ENCODE measurements at regions not wholly inside any gene's neighbourhood (a gene's known extent, or its start where the extent isn't known, plus 50 kb on each side); places are given as distances from the start of the nearest gene placed in this dataset.

DNA sequence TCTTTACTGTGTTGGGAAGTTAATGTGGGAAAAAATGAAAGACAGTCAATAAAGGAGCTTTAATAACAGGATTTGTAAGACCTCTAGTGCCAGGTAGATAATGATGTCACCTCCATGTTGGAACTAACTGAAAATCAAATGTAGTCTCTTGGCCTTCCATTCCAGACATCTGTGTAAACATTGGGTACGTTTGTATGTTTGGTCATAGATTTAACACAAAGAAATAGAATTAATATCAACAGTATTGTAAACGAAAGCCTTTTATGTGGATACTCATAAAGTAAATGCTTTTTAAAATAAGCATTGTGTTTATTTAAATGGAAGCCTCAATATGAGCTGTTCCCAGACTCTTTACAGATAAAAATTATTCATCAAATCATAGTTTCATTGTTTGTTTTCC lies 605.7 kb downstream of the METTL15 start:
- H3K4me3 ChIP-seq (ENCODE audit: low read depth, low read length): no peak overlapping the region
- DNase-seq (ENCODE audit: low read depth): no peak

GRCh38 chr11:28708075-28708474 lies 599.9 kb downstream of the METTL15 start:
- DNase-seq (ENCODE audit: low read depth): no peak
- H3K4me3 ChIP-seq (ENCODE audit: low read depth, low read length): no peak overlapping the region

- no peak overlapping the region for H3K4me3 ChIP-seq (ENCODE audit: low read depth, low read length)
- no peak for DNase-seq (ENCODE audit: low read depth)
These were observed 596.6 kb downstream of the METTL15 start for GRCh38 chr11:28704801-28705200.

- no peak overlapping the region for H3K4me3 ChIP-seq (ENCODE audit: low read depth, low read length)
- no peak for DNase-seq (ENCODE audit: low read depth)
These were observed 595.2 kb downstream of the METTL15 start for GRCh38 chr11:28703371-28703770.

GRCh38 chr11:28702871-28703270 lies 594.7 kb downstream of the METTL15 start:
- no peak overlapping the region for H3K4me3 ChIP-seq (ENCODE audit: low read depth, low read length)
- no peak for DNase-seq (ENCODE audit: low read depth)

GRCh38 chr11:28702450-28702790 lies 594.2 kb downstream of the METTL15 start:
- no peak overlapping the region for H3K4me3 ChIP-seq (ENCODE audit: low read depth, low read length)
- no peak for DNase-seq (ENCODE audit: low read depth)

DNA sequence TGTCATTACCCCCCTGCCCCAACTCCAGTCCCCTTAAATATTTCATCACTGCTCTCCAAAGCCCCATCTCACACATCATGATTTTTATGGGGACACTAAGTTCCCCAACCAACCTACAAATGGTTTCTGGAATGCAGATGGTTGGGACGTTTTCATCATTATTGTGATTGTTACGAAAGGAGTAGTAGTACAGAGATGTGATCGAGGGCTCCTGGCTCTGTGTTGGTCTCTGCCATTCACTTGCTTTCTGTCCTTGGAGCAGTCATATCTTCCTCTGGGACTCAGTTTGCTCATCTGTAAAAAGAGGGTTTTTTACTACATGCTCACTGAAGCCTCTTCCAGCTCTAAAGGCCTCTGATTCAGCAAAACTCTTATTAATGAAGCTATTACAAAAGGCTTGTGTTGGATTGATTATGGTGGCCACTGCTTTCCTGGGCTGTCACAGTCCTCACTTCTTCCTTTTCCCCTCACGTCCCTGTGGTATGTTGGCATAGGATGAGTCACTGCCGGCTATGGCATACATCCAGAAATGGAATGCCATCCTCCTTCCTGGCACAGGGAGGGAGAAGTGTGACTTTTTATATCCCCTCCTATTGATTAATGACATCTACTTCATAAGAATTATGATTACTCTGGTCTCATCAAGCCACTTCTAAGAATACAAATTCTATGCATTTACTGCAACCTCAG lies 593.7 kb downstream of the METTL15 start:
- DNase-seq (ENCODE audit: low read depth): no peak
- H3K4me3 ChIP-seq (ENCODE audit: low read depth, low read length): no peak overlapping the region

DNA sequence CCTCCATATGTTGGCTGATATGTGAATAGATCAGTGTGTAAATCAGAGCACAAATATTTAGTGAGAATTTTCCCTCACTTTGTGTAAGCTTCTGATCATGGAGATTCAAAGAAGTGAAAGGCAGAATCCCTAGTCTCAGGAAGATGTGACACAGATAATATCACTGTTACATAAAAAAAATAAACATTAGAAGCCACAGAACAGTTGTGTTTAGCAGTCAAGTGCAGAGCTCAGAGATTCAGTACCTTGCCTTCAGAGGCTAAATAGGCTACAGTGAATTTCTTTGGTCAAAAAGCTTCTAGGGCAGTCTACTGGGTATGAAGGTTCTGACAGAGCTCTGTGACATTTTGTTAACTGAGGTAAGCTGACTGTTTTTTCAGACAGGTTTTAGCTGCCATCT lies 591.5 kb downstream of the METTL15 start:
- no peak overlapping the region for H3K4me3 ChIP-seq (ENCODE audit: low read depth, low read length)
- DNase-seq (ENCODE audit: low read depth): no peak

GRCh38 chr11:28697920-28698827 lies 590.0 kb downstream of the METTL15 start:
- no peak for DNase-seq (ENCODE audit: low read depth)
- no peak overlapping the region for H3K4me3 ChIP-seq (ENCODE audit: low read depth, low read length)

DNA sequence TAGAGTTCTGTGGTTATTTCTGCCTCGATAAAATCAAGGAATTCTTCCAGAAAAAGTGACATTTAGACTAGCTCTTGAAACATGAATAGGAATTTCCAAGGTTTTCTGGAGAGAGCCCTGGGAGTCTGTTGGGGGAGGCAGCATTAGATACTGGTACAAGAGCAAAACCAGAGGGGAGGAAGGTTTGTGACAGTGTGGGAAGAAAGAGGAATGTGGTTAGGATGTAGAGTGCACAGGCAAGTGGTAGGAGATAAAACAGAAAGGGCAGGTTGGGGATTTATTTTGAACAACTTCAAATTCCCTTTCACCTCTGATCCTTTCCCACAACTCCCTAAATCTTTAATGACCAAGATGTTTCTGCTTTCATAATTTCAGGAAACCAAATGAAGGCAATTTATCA lies 588.4 kb downstream of the METTL15 start:
- no peak for DNase-seq (ENCODE audit: low read depth)
- no peak overlapping the region for H3K4me3 ChIP-seq (ENCODE audit: low read depth, low read length)

DNA sequence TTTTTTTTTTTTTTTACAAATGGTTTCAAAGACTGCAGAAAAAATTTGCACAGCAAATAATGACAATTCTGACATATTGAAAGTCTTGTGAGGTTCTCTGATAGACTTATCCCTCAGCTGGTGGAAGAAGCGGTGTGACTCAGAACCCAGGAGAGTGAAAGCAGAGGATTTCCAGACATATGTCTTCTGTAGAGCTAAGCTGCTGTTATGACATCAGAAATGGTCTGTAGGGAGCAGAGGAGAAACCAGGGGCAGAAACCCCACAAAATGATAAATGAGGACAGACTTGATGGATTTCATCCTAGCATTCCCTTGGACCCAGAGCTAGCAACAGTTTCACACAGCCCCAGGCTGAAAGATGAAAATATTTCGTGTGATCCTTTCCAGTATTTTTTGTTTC lies 582.6 kb downstream of the METTL15 start:
- H3K4me3 ChIP-seq (ENCODE audit: low read depth, low read length): no peak overlapping the region
- DNase-seq (ENCODE audit: low read depth): peak; percentile 52

- no peak overlapping the region for H3K4me3 ChIP-seq (ENCODE audit: low read depth, low read length)
- no peak for DNase-seq (ENCODE audit: low read depth)
These were observed 575.9 kb downstream of the METTL15 start for GRCh38 chr11:28684011-28684586.

DNA sequence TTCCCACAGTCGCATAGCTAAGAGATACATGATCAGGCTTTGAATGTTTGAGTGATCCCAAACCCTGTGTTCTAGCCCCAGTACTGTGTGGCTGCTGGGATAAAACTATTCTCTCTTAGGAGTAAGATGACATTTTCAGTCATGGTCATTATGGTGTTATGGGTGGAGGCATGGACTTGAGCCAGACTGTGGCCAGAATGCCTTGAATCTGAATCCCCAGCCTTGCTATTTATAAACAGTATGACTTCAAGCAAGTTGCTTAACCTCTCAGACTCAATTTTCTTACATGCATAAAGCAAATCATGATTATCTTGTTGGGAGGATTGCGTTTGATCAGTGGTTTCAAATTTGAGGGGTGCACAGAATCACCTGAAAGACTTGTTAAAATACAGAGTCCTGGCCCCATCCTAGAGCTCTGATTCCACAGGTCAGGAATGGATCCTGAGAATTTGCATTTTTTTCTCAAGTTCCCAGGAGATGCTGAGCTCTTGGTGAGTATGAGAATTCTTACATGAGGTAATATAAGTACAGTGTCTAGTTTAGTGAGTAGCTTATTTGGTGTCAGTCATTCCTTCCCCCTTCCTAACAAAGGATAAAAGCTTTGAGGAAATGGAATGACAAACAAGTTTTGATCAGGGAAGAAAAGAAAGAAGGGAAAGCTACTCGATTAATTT lies 571.7 kb downstream of the METTL15 start:
- DNase-seq (ENCODE audit: low read depth): peak; percentile 47
- H3K4me3 ChIP-seq (ENCODE audit: low read depth, low read length): no peak overlapping the region

GRCh38 chr11:28677721-28678120 lies 569.5 kb downstream of the METTL15 start:
- H3K4me3 ChIP-seq (ENCODE audit: low read depth, low read length): no peak overlapping the region
- DNase-seq (ENCODE audit: low read depth): no peak

GRCh38 chr11:28675183-28675582 lies 567.0 kb downstream of the METTL15 start:
- peak; percentile 30 for DNase-seq (ENCODE audit: low read depth)
- no peak overlapping the region for H3K4me3 ChIP-seq (ENCODE audit: low read depth, low read length)

DNA sequence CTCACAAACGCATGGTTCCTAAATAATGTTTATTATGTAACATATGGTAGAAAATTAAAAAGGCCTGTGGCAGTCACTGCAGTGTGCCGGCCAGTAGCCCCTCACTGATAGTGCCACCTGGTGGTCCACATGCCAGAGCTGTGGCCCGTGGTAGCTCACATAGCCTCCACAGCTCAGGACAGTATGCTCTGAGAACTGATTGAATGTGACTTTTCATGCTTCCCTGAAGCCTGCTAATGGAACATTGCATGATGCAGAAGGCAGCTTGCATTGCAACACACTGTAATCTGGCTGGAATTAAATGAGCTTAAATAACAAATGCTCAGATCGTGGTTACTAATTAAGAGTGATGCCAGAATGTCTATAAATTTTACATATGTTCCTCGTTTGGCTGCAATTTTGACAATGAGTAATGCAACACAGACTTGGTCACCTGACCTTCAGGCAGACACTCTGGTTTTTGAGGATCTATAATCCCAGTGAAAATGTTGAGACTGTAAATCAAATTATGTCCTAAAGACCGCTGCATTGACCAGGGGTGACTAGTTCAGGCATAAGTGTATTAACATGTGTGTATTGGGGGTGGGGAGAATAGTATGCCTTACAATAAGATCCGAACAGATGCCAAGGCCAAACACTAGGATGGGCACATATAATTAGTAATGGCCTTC lies 566.4 kb downstream of the METTL15 start:
- peak; percentile 82 for DNase-seq (ENCODE audit: low read depth)
- H3K4me3 ChIP-seq (ENCODE audit: low read depth, low read length): no peak overlapping the region

DNA sequence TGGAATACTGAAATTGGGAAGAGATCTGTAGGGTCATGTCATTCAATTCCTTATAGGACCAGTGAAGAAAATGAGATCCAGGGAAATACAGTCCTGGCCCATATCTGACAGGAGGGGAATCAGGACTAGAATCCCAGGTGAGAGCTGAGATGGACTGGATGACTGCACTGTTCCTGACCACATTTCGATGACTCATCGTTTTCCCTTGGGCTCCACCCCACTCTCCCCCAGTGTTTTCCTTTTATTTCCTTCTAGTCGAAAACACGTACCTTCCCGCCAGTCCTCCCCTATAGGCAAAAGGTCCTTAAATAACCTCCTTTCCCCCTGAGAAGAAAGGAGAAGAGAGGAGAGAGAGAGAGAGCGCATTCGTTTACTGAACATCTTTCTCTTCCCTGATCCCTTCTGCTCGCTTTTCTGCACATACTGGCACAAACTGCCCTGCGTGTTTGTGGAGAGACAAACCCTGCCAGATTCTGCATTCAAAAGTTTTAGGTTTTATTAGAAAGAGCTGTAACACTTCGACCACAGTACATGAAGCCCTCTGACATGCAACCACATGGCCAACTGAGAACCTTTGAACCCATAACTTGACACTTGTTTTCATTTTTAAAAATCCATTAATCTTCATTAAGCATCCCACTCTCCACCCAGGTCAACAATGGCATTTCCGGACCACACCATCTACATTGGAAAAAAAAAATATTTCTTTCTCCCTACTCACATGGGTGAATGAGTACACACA lies 565.7 kb downstream of the METTL15 start:
- no peak overlapping the region for H3K4me3 ChIP-seq (ENCODE audit: low read depth, low read length)
- DNase-seq (ENCODE audit: low read depth): peak; percentile 48

- no peak overlapping the region for H3K4me3 ChIP-seq (ENCODE audit: low read depth, low read length)
- no peak for DNase-seq (ENCODE audit: low read depth)
These were observed 563.1 kb downstream of the METTL15 start for GRCh38 chr11:28671274-28671673.

DNA sequence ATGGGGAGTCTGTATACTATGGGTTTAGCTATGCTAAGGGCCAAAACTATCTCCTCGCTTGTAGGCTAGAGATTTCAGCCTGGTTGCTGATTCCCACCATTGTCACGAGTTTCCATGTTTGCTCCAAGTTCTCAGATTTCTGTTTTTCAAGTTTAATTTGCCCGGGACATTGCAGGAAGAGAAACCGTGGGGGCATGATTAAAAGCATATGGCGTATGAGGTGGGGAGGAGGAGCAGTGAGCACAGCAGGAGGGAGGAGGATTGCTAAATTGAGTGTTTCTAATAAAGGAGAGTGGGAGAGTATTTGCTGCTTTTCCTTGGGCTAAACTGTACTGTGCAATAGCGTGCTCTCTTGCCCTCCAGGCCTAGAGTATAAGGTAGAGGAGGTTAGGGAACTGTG lies 558.4 kb downstream of the METTL15 start:
- no peak for DNase-seq (ENCODE audit: low read depth)
- H3K4me3 ChIP-seq (ENCODE audit: low read depth, low read length): no peak overlapping the region

Measured in skeletal muscle cell (primary cell).